ENCODE measurements at regions not wholly inside any gene's neighbourhood (a gene's known extent, or its start where the extent isn't known, plus 50 kb on each side); places are given as distances from the start of the nearest gene placed in this dataset.

DNA sequence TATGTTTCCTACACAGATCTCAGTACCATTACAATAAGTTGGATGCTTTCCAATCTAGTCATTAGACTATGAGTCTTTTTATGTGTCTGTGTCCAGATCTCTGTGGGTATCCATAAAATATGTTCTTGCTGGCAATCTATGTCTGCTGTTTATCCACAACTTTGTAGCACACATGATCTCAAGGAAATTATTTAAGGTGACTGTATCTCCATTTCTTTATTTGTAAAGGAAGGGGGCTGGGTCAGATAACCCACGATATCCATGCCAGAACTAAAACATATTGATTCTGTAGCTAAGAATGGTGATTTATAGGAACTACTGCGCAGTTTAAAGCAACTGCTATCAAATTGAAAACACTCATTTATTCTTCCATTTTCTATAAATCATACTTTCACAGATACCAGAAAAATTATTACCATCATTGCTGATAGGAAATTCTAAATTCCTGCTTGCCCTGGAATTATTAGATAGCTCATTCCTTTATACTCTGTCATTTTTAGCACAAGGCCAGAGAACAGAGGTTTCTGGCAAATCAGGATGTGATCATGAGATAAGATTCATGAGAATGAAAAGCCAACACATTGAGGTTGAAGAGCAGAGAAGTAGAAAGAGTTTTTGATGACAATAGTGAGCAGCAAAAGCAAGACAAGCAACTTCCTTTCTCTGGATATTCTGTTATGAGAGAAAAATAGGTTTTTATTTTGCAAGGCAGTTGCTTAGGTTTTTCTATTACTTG lies 851.4 kb upstream of the CITED2 start:
- H3K4me1 ChIP-seq (ENCODE audit: insufficient read depth, insufficient read length): no peaks in the 10 kb centered on the region
- no peak overlapping the region for H3K9ac ChIP-seq (ENCODE audit: insufficient read length, low read depth)
- H3K27me3 ChIP-seq (ENCODE audit: insufficient read depth, insufficient read length): no peaks in the 10 kb centered on the region
- no peaks in the 10 kb centered on the region for H3K9me3 ChIP-seq (ENCODE audit: insufficient read depth, low read length)
- no peak overlapping the region for H3K4me3 ChIP-seq (ENCODE audit: insufficient read length, low read depth)
- no peaks in the 10 kb centered on the region for H3K36me3 ChIP-seq (ENCODE audit: insufficient read depth, insufficient read length, low read length)
- no peak for TF ChIP-seq SUZ12 (IDR thresholded peaks at IDR 0.05; ENCODE audit: extremely low read depth, insufficient read depth, insufficient read length)
- no peak for TF ChIP-seq ZNF274 (IDR thresholded peaks at IDR 0.05; ENCODE audit: low read depth, low read length)
- TF ChIP-seq YY1 (IDR thresholded peaks at IDR 0.05; ENCODE audit: insufficient read depth, insufficient read length): no peak
- no peak for DNase-seq (ENCODE audit: low read depth, low spot score)

DNA sequence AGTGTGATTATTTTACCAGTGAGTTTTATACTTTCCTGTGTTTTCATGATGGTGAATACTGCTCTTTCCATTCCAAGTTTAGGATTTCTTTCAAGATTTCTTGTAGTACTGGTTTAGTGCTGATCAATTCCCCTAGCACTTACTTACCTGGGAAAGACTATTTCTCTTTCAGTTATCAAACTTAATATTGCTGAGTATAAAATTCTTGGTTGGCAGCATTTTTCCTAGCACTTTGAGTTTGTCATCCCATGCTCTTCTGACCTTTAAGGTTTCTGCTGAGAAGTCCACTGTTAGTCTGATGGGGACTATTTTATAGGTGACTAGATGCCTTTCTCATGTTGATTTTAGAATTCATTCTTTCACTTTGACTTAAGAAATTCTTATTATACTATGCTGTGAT lies 842.8 kb upstream of the CITED2 start:
- Histone ChIP-seq H3K9ac (ENCODE audit: insufficient read length, low read depth) (no peak overlapping the region), H3K9me3 (ENCODE audit: insufficient read depth, low read length) (no peaks in the 10 kb centered on the region; the same call in 1 of the 2 replicates), H3K27me3 (ENCODE audit: insufficient read depth, insufficient read length) (no peaks in the 10 kb centered on the region), H3K4me3 (ENCODE audit: insufficient read length, low read depth) (no peak overlapping the region), H3K36me3 (ENCODE audit: insufficient read depth, insufficient read length, low read length) (no peaks in the 10 kb centered on the region), H3K4me1 (ENCODE audit: insufficient read depth, insufficient read length) (no peaks in the 10 kb centered on the region)
- TF ChIP-seq YY1 (IDR thresholded peaks at IDR 0.05; ENCODE audit: insufficient read depth, insufficient read length): no peak
- DNase-seq (ENCODE audit: low read depth, low spot score): no peak

DNA sequence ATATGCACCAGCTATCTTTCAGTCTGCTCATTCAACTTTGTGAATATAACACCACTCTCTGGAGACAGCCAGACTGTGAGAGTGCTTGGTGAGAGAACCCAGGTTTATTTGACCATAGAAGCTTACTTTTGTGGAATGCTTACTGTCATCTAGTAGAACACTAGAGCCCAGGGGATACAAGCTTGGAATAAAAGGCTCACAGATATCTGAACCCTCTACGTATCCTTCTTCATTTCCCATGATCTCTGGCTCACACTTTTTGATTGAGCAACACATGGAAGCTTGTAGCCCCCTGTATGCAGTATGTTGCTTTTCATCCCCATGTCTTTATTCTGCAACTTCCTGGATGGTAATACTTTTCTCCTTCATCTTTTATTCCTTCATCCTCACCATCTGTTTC lies 835.3 kb upstream of the CITED2 start:
- Histone ChIP-seq H3K9me3 (ENCODE audit: insufficient read depth, low read length) (no peaks in the 10 kb centered on the region), H3K36me3 (ENCODE audit: insufficient read depth, insufficient read length, low read length) (no peaks in the 10 kb centered on the region), H3K4me1 (ENCODE audit: insufficient read depth, insufficient read length) (no peaks in the 10 kb centered on the region), H3K9ac (ENCODE audit: insufficient read length, low read depth) (no peak overlapping the region), H3K4me3 (ENCODE audit: insufficient read length, low read depth) (no peak overlapping the region), H3K27me3 (ENCODE audit: insufficient read depth, insufficient read length) (no peaks in the 10 kb centered on the region)
- no peak for TF ChIP-seq ZNF274 (IDR thresholded peaks at IDR 0.05; ENCODE audit: low read depth, low read length)
- TF ChIP-seq YY1 (IDR thresholded peaks at IDR 0.05; ENCODE audit: insufficient read depth, insufficient read length): no peak
- DNase-seq (ENCODE audit: low read depth, low spot score): no peak

- TF ChIP-seq SUZ12 (IDR thresholded peaks at IDR 0.05; ENCODE audit: extremely low read depth, insufficient read depth, insufficient read length): no peak
- TF ChIP-seq ZNF274 (IDR thresholded peaks at IDR 0.05; ENCODE audit: low read depth, low read length): no peak
- TF ChIP-seq YY1 (IDR thresholded peaks at IDR 0.05; ENCODE audit: insufficient read depth, insufficient read length): no peak
- H3K4me3 ChIP-seq (ENCODE audit: insufficient read length, low read depth): no peak overlapping the region
These were observed 833.8 kb upstream of the CITED2 start for GRCh38 chr6:140208286-140208685.

DNA sequence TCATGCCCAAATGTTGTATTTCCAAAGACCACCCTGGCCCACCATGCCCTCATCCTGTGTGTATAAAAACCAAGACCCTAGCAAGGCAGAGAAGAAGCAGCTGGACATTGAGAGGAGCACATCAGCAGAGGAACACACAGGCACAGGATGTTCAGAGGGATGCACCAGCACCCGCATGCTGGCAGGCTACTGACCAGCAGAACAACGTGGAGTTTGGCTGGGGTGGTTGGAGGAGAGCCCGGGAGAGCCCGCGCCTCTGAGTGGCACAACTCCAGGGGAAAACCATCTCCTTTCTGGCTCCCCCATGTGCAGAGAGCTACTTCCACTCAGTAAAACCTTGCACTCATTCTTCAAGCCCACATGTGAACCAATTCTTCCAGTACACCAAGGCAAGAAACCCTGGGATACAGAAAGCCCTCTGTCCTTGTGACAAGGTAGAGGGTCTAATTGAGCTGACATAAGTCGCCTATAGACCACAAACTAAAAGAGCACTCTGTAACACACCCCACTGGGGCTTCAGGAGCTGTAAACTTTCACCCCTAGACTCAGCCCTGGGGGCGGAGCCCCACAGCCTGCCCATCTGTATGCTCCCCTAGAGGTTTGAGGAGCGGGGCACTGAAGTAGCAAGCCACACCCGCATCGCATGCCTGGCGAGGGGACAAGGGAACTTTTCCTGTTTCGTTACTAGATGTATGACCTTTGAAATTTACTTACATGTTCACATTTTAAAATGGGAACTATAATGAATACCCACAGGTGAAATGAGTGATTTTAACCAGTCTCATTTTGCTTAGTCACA lies 831.5 kb upstream of the CITED2 start:
- DNase-seq (ENCODE audit: low read depth, low spot score): no peak
- no peaks in the 10 kb centered on the region for H3K27me3 ChIP-seq (ENCODE audit: insufficient read depth, insufficient read length)
- no peak overlapping the region for H3K9ac ChIP-seq (ENCODE audit: insufficient read length, low read depth)
- H3K9me3 ChIP-seq (ENCODE audit: insufficient read depth, low read length): no peaks in the 10 kb centered on the region
- no peaks in the 10 kb centered on the region for H3K36me3 ChIP-seq (ENCODE audit: insufficient read depth, insufficient read length, low read length)
- no peak overlapping the region for H3K4me3 ChIP-seq (ENCODE audit: insufficient read length, low read depth)
- no peaks in the 10 kb centered on the region for H3K4me1 ChIP-seq (ENCODE audit: insufficient read depth, insufficient read length)
- TF ChIP-seq SUZ12 (IDR thresholded peaks at IDR 0.05; ENCODE audit: extremely low read depth, insufficient read depth, insufficient read length) (no peak), ZNF274 (IDR thresholded peaks at IDR 0.05; ENCODE audit: low read depth, low read length) (no peak), YY1 (IDR thresholded peaks at IDR 0.05; ENCODE audit: insufficient read depth, insufficient read length) (no peak)

More at GRCh38 chr6:140208286-140208685, 833.8 kb upstream of the CITED2 start:
- Histone ChIP-seq H3K9me3 (ENCODE audit: insufficient read depth, low read length) (no peaks in the 10 kb centered on the region), H3K36me3 (ENCODE audit: insufficient read depth, insufficient read length, low read length) (no peaks in the 10 kb centered on the region), H3K4me1 (ENCODE audit: insufficient read depth, insufficient read length) (no peaks in the 10 kb centered on the region), H3K9ac (ENCODE audit: insufficient read length, low read depth) (no peak overlapping the region), H3K27me3 (ENCODE audit: insufficient read depth, insufficient read length) (no peaks in the 10 kb centered on the region)
- no peak for DNase-seq (ENCODE audit: low read depth, low spot score)

DNA sequence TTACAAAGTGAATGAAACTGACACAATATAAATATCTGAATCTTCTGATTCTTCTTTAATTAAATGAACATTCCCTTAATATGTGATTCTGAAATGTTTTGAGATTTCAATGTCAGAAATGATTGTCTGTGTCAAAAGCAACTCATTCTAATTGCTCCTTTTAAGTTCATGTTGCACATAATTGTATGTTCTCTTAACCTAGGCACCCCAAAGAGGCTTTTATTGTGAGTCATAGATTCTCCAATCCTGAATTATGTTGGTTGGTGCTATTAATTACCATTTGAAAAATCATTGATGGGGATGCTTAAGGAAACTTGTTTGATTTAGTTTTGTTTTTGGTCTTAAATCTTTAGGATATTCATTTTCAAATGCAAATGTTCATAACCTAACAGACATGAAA lies 829.7 kb upstream of the CITED2 start:
- no peak for TF ChIP-seq YY1 (IDR thresholded peaks at IDR 0.05; ENCODE audit: insufficient read depth, insufficient read length)
- TF ChIP-seq SUZ12 (IDR thresholded peaks at IDR 0.05; ENCODE audit: extremely low read depth, insufficient read depth, insufficient read length): no peak
- no peak for TF ChIP-seq ZNF274 (IDR thresholded peaks at IDR 0.05; ENCODE audit: low read depth, low read length)
- no peaks in the 10 kb centered on the region for H3K9me3 ChIP-seq (ENCODE audit: insufficient read depth, low read length)
- no peaks in the 10 kb centered on the region for H3K36me3 ChIP-seq (ENCODE audit: insufficient read depth, insufficient read length, low read length)
- no peaks in the 10 kb centered on the region for H3K4me1 ChIP-seq (ENCODE audit: insufficient read depth, insufficient read length)
- no peaks in the 10 kb centered on the region for H3K27me3 ChIP-seq (ENCODE audit: insufficient read depth, insufficient read length)
- H3K4me3 ChIP-seq (ENCODE audit: insufficient read length, low read depth): no peak overlapping the region
- H3K9ac ChIP-seq (ENCODE audit: insufficient read length, low read depth): no peak overlapping the region
- no peak for DNase-seq (ENCODE audit: low read depth, low spot score)

- no peaks in the 10 kb centered on the region for H3K27me3 ChIP-seq (ENCODE audit: insufficient read depth, insufficient read length)
- H3K4me3 ChIP-seq (ENCODE audit: insufficient read length, low read depth): no peak overlapping the region
- no peak for DNase-seq (ENCODE audit: low read depth, low spot score)
- H3K9ac ChIP-seq (ENCODE audit: insufficient read length, low read depth): no peak overlapping the region
- TF ChIP-seq SUZ12 (IDR thresholded peaks at IDR 0.05; ENCODE audit: extremely low read depth, insufficient read depth, insufficient read length): no peak
- TF ChIP-seq ZNF274 (IDR thresholded peaks at IDR 0.05; ENCODE audit: low read depth, low read length): no peak
- TF ChIP-seq YY1 (IDR thresholded peaks at IDR 0.05; ENCODE audit: insufficient read depth, insufficient read length): no peak
- H3K4me1 ChIP-seq (ENCODE audit: insufficient read depth, insufficient read length): no peaks in the 10 kb centered on the region
- no peaks in the 10 kb centered on the region for H3K36me3 ChIP-seq (ENCODE audit: insufficient read depth, insufficient read length, low read length)
- no peaks in the 10 kb centered on the region for H3K9me3 ChIP-seq (ENCODE audit: insufficient read depth, low read length)
These were observed 829.3 kb upstream of the CITED2 start for GRCh38 chr6:140203661-140204147.
